HT-29 (cell line): ENCODE measurements at regions not wholly inside any gene's neighbourhood (a gene's known extent, or its start where the extent isn't known, plus 50 kb on each side); places are given as distances from the start of the nearest gene placed in this dataset.

Experiments used
- DNase-seq: peaks from one replicate; pipeline ENCODE4 v3.0.0-alpha.2; 2015; ENCODE audit warnings: low spot score

DNA sequence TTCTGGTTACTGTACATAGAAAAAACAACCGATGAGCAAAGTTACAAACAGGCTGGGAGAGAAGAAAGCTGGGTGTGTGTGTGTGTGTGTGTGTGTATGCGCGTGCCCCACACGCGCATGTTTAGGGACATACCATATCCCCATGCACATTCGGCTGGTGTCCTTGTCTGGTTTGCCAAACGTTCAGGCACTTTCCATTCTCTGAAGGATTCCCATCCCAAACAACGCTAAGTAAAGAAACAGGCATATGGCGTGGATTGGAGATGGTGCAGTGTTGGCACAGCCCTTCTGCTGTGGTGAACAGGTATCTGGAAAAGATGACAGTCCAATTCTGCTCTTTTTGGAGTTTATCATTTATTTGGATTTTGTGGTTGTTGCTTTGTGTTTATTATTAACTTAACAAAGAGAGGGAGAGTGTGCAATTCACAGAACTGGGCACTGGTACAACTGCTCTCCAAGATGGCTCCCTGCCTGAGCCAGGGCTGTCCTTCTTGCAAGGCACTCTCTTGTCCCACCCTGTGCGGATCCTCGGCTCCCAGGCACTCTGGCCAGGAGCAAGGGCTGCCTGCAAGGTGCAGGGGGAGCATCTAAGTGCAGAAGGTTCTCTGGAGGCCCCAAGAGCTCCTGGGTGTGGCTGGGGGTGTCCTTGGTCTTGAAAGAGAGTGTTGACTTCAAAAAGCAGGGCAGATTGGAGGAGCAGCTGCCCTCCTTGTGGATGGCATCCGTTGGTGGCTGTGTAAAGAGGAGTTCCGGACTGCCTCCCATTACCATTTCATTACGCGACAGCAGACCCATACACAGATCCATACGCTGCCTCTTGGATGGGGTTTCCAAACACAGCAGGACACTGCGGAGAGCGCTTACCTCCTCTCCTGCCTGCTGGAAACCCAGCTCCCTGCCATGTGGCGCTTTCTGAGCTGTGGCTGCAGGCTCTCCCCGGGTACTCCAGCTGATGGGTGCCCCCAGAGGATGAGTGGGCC, 263.1 kb downstream of the ZNF536 start:
- DNase-seq: no peak

DNA sequence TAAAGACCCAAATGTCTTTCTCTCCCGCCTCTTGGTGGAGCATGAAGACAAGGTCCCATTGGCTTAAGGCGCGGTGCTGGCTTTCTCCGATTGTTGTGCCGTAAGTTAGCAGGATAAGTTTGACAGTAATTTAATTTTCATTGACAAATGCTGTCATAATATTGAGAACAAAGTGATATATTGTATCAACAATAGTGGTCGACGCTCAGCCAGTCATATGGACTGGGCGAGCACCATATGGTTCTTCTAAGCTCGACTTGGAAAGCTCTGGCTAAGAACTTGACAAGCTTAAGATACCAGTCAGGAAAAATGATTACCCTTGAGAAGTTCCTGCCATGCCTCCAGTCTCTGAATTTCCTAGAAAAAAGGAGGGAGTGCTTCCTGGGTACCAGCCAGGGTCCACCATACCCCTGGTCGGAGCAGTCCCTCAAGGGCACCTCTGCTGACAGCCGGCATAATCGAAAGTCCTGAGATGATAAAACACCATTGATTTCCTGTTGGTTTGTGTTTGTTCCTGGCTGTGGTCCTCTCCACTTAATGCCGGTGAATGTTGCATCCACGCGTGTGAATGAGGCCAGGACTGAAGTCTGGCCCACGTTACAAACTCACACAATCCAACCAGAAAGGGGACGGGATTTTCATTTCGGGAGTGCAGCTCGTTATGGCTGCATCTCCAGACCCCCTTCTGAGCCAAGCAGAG, 262.1 kb downstream of the ZNF536 start:
- no peak for DNase-seq

- DNase-seq: no peak
Measured at GRCh38 chr19:30631033-30631370, 258.8 kb downstream of the ZNF536 start.

DNA sequence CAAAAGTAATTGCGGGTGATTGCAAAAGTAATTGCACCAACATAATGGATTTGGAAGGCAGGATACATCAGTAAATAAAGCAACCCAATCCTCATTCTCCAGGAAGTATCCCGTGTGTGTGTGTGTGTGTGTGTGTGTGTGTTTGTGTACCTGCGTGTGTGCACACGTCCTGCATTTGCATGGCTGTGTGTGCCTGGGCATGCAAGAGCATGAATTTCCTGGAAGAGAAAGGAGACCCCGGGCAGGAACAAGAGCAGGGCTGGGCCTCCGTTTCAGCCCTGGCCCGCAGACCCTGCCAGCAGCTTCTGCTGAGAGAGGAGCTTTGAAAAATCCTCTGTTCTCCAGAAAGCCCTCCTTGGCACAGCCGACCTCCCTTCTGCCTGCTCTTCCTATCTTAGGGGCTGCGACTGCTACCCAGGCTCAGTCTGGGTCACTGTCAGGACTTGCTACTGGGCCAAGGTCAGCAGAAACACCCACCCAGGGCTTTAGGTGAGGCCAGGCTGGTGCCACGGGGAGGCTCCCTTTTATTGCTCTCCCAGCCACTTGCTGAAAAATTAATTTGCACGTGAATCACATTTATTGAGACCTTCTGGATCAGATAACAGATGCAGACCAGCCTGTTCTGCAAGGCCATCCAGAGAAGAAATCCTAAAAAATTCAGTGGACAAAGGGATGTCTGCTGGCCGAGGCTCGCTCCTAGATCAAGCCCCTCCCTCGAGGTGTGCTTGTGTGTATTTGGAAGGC, 258.3 kb downstream of the ZNF536 start:
- no peak for DNase-seq

DNA sequence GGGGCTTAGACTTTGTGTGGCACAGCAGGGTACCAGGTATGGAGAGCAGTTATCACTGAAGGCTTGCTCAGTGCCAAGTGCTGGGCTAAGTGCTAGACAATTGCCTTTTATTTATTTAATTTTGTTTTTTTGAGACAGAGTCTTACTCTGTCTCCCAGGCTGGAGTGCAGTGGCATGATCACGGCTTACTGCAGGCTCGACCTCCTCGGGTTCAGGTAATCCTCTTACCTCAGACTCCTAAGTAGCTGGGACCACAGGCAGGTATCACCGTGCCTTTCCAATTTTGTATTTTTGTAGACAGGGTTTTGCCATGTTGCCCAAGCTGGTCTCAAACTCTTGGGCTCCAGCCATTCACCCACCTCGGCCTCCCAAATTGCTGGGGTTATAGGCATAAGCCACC, 256.9 kb downstream of the ZNF536 start:
- DNase-seq: no peak

DNA sequence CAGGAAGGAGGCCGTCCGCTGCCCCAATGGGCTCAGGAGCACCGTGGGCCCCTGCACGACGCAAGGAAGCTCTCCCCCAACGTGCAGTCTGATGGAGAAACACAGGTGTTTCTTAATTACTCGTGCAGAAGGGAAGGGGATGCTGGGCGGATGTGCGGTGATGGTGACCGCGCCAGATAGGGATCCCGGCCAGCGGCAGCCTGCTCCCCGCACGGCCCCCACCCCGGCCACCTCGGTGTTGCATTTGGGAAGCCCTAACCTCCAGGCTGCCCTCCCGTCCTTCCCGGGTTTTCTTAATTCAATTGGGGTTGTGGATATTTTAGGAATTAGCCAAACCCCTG, 254.4 kb downstream of the ZNF536 start:
- no peak for DNase-seq

DNA sequence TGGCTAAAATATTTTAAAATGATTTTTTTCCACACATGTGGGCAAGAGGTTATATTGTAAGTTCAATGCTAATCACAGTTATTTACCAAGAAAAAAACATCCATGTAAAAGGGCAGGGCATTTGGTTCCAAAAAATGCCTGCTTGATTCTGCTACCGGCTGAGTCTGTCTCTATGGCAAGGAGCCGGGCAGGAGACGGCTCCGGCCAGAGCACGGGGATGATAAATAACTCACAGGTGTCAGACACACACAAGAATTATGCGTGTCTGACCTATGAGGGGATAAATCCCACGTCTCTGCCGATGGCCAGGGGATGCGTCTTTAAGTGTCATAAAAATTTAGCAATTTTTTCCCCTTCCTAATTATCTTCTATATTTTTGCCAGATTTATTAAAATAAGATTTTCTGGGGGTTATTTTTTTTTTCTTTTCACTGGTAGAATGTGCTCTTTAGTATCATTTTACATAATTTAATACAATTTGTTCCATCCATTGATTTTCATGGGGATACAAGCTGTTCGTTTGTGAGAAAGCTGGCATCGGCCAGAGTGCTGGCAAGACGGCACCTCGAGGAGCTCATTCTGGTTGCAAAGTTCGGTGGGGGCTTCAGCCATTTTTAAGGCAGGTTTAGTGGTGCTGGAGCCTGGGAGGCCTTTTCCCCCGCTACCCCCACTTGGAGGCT, 253.9 kb downstream of the ZNF536 start:
- no peak for DNase-seq

- no peak for DNase-seq
Measured at GRCh38 chr19:30622276-30622675, 250.1 kb downstream of the ZNF536 start.

- DNase-seq: no peak
Measured at GRCh38 chr19:30621326-30621920, 249.2 kb downstream of the ZNF536 start.

DNA sequence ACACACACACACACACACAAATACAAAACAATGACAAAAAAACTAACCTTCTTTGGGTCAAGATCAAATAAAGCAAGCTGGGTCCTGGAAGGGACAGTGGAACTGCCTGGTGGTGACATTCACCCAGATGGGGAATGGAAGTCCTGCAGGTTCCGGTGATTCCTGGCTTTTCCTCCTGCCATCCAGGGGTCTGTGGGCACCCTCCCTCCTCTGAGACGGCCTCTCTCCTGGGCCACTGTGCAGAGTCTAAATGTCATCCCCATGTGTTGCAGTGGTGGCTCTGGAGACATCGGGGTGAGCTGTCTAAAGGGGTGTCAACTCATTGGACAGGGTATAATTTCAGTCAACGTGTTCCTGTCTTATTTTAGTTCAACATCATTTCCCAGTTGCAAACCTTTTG, 248.2 kb downstream of the ZNF536 start:
- DNase-seq: no peak

DNA sequence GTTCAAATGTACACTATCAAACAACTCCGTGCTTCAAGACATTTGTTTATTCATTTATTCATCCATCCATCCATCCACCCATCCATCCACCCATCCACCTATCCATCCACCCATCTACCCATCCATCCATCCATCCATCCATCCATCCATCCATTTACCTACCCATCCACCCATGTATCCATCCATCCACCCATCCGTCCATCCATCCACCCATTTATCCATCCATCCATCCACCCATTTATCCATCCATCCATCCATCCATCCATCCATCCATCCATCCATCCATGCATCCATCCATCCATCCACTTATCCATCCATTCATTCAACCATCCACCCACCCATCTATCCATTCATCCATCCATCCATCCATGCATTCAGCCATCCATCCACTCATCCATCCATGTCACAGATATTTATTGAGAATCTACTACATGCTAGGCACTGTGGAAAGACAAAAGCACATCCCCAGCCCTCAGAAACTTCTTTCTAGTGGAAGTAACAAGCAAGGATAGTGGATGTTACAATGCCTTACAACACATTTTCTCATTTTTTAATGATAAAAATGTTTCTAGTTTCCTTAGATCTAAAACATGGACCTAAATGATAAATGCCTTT, 237.6 kb downstream of the ZNF536 start:
- DNase-seq: no peak

- no peak for DNase-seq
Measured at GRCh38 chr19:30608471-30608870, 236.3 kb downstream of the ZNF536 start.
